B cell (primary cell): ENCODE measurements at regions not wholly inside any gene's neighbourhood (a gene's known extent, or its start where the extent isn't known, plus 50 kb on each side); places are given as distances from the start of the nearest gene placed in this dataset.

ENCODE experiments used
- ATAC-seq: fragments of 200-7000 bp; cut with Tn5 transposase; one replicate; pipeline ENCODE4 v1.10.0; 2021; ENCODE audit warnings: low read depth, mild to moderate bottlenecking, moderate number of reproducible peaks, moderate library complexity
- CTCF ChIA-PET: fragments of 350-600 bp; sonication (Branson Sonifier 250); formaldehyde crosslinking; loops from one replicate; lab custom pipeline; 2021; ENCODE audit warnings: antibody characterized with exemption, inconsistent platforms; lab: Charles Lee
- POLR2A ChIA-PET: fragments of 350-600 bp; sonication (Branson Sonifier 250); formaldehyde crosslinking; loops from one replicate; lab custom pipeline; 2021; ENCODE audit warnings: antibody characterized with exemption; lab: Charles Lee
- DNase-seq: peaks from one replicate; pipeline ENCODE4 v3.0.0; 2013
- H2AFZ ChIP-seq: 2 replicates; pipeline ENCODE4 v1.6.1; 2012; ENCODE audit warnings: mild to moderate bottlenecking, low read depth, low read length; ENCODE audit not compliant: insufficient read depth, poor library complexity, severe bottlenecking
- H3K27ac ChIP-seq, 2 donors: 1 replicate in 1 of 2; 2 replicates in 1 of 2; pipeline ENCODE4 v1.5.1; 2012 to 2013; ENCODE audit warnings: low read length in 2 of 2, mild to moderate bottlenecking in 2 of 2, moderate library complexity in 1 of 2
- H3K27me3 ChIP-seq, 4 experiments: fragments of 200-600 bp in 1 of 4; sonication (generic) in 1 of 4; replicated peaks in 1 of 4; 1 replicate in 2 of 4; 2 replicates in 2 of 4; pipeline versions ENCODE4 v1.6.1 to v1.7.0; 2013 to 2016; ENCODE audit warnings: low read length in 3 of 4, mild to moderate bottlenecking in 2 of 4, mixed read lengths in 1 of 4, moderate library complexity in 1 of 4; ENCODE audit not compliant: insufficient read depth in 4 of 4, control insufficient read depth in 3 of 4; ENCODE audit errors: control extremely low read depth in 1 of 4
- H3K36me3 ChIP-seq, 2 experiments: replicated peaks in 1 of 2; 1 replicate in 1 of 2; 2 replicates in 1 of 2; pipeline versions ENCODE4 v1.6.1 to v1.7.1; 2013; ENCODE audit warnings: low read length in 1 of 2; ENCODE audit not compliant: insufficient read depth in 2 of 2, control insufficient read depth in 1 of 2; ENCODE audit errors: control extremely low read depth in 1 of 2, extremely low read depth in 1 of 2
- H3K4me1 ChIP-seq, 2 donors: fragments of 200-600 bp in 1 of 2; sonication (generic) in 1 of 2; 1 replicate in 1 of 2; 2 replicates in 1 of 2; pipeline versions ENCODE4 v1.5.1 to v1.6.1; 2013 to 2017; ENCODE audit warnings: low read length in 2 of 2; ENCODE audit not compliant: control insufficient read depth in 2 of 2, insufficient read depth in 2 of 2
- H3K4me2 ChIP-seq: replicated peaks from 2 replicates; pipeline ENCODE3; 2012; ENCODE audit warnings: mild to moderate bottlenecking, low read depth, low read length; ENCODE audit not compliant: poor library complexity, severe bottlenecking
- H3K4me3 ChIP-seq, 5 experiments: fragments of 200-600 bp in 1 of 5; sonication (generic) in 1 of 5; 1 replicate in 3 of 5; 2 replicates in 2 of 5; pipeline versions ENCODE4 v1.5.1 to v1.7.0; 2011 to 2016; ENCODE audit warnings: low read length in 4 of 5, mild to moderate bottlenecking in 4 of 5, low read depth in 2 of 5, control low read depth in 1 of 5, moderate library complexity in 1 of 5; ENCODE audit not compliant: insufficient read depth in 1 of 5; ENCODE audit errors: control extremely low read depth in 1 of 5, extremely low read depth in 1 of 5
- H3K79me2 ChIP-seq: fragments of 200-600 bp; sonication (generic); one replicate; pipeline ENCODE4 v1.6.0; 2016; ENCODE audit warnings: low read length; ENCODE audit not compliant: control insufficient read depth, insufficient read depth
- H3K9ac ChIP-seq: fragments of 200-600 bp; sonication (generic); 2 replicates; pipeline ENCODE4 v1.6.1; 2017; ENCODE audit warnings: mild to moderate bottlenecking, low read length, moderate library complexity
- H3K9me3 ChIP-seq, 3 donors: one replicate each; pipeline versions ENCODE4 v1.6.1 to v1.7.1; 2013; ENCODE audit warnings: low read length in 2 of 3; ENCODE audit not compliant: control insufficient read depth in 2 of 3, insufficient read depth in 1 of 3; ENCODE audit errors: control extremely low read depth in 1 of 3
- H4K20me1 ChIP-seq: 2 replicates; pipeline ENCODE4 v1.6.0; 2012; ENCODE audit warnings: mild to moderate bottlenecking, low read length; ENCODE audit not compliant: insufficient read depth, control insufficient read depth, poor library complexity, severe bottlenecking
- H3K27ac Mint-ChIP-seq: one replicate; pipeline ENCODE4 v1.8.0; 2021; ENCODE audit warnings: mixed read lengths
- H3K27me3 Mint-ChIP-seq: one replicate; pipeline ENCODE4 v1.8.0; 2021; ENCODE audit warnings: mixed read lengths
- H3K4me1 Mint-ChIP-seq: one replicate; pipeline ENCODE4 v1.8.0; 2021; ENCODE audit warnings: mixed read lengths
- H3K4me3 Mint-ChIP-seq: one replicate; pipeline ENCODE4 v1.8.0; 2021; ENCODE audit warnings: mixed read lengths
- H3K9me3 Mint-ChIP-seq: one replicate; pipeline ENCODE4 v1.8.0; 2022; ENCODE audit warnings: mixed read lengths; ENCODE audit not compliant: insufficient read depth
- EZH2 ChIP-seq: IDR thresholded peaks from 2 replicates; pipeline ENCODE4 v1.6.1; 2012; ENCODE audit warnings: borderline replicate concordance, low read depth, mild to moderate bottlenecking, moderate library complexity, low read length; ENCODE audit not compliant: insufficient read depth, poor library complexity, severe bottlenecking
- WGBS: methylation state at CpG from one replicate; pipeline ENCODE4 v1.1.5; 2013; ENCODE audit warnings: missing lambda C conversion rate; ENCODE audit not compliant: insufficient coverage; 5-methylcytosine and 5-hydroxymethylcytosine counted together
- intact Hi-C: fragments of 100-400 bp; cut with micrococcal nuclease; formaldehyde crosslinking; loops from one replicate; pipeline ENCODE4 v1.10.0; 2022
- TF ChIP-seq, protein P1 (sequence below): fragments of 200-600 bp; IDR thresholded peaks from one replicate; pipeline ENCODE4 v1.8.0; 2022; ENCODE audit warnings: antibody characterized with exemption, mild to moderate bottlenecking

DNA sequence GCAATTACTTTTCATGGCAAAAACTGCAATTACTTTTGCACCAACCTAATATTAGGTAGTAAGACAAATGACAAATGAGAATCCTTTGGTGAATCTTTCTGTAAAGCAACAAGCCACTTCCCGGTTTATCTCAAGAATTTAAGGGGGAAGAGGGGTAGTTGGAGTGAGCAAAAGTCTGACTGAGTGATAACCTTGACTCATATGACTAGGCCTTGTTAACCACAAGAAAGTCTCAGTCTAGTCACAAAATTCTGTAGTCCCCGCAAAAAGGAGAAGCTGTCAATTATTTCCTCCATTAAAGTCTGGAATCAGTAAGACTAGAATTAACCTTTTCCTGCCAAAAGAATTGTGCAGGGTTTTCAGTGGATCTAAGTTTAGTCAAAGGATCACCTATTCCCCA, 72.2 kb upstream of the GNAO1 start:
- POLR2A ChIA-PET, result no interaction called here
- no peak overlapping the region for H3K27ac Mint-ChIP-seq
- H3K4me1 ChIP-seq, result peaks cover 11 to 17% of the 10 kb centered on the region in 2 donors
- CTCF ChIA-PET, result no interaction called here
- no peak overlapping the region for H3K4me3 ChIP-seq
- intact Hi-C loops, result no loop called here
- peaks cover 19% of the 10 kb centered on the region for H3K4me1 Mint-ChIP-seq
- no peak overlapping the region for H3K9ac ChIP-seq
- H3K27ac ChIP-seq, result no peak overlapping the region
- WGBS, result no CpG with 5 or more reads among the region's 2 CpGs
- H4K20me1 ChIP-seq, result no peaks in the 10 kb centered on the region
- no peaks in the 10 kb centered on the region for H3K27me3 Mint-ChIP-seq
- DNase-seq (peak; percentile 4), ATAC-seq (no peak)
- no peak for TF ChIP-seq EZH2
- TF ChIP-seq, protein P1, sequence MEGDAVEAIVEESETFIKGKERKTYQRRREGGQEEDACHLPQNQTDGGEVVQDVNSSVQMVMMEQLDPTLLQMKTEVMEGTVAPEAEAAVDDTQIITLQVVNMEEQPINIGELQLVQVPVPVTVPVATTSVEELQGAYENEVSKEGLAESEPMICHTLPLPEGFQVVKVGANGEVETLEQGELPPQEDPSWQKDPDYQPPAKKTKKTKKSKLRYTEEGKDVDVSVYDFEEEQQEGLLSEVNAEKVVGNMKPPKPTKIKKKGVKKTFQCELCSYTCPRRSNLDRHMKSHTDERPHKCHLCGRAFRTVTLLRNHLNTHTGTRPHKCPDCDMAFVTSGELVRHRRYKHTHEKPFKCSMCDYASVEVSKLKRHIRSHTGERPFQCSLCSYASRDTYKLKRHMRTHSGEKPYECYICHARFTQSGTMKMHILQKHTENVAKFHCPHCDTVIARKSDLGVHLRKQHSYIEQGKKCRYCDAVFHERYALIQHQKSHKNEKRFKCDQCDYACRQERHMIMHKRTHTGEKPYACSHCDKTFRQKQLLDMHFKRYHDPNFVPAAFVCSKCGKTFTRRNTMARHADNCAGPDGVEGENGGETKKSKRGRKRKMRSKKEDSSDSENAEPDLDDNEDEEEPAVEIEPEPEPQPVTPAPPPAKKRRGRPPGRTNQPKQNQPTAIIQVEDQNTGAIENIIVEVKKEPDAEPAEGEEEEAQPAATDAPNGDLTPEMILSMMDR, result no peak
- peaks cover 0 to 5% (median 0%) of the 10 kb centered on the region in 4 experiments for H3K27me3 ChIP-seq
- no peaks in the 10 kb centered on the region for H3K9me3 Mint-ChIP-seq
- H3K4me2 ChIP-seq, result no peak overlapping the region
- no peaks in the 10 kb centered on the region for H3K79me2 ChIP-seq
- H3K9me3 ChIP-seq, result no peaks in the 10 kb centered on the region
- no peaks in the 10 kb centered on the region for H3K36me3 ChIP-seq
- H3K4me3 Mint-ChIP-seq, result no peak overlapping the region
- no peak overlapping the region for H2AFZ ChIP-seq

DNA sequence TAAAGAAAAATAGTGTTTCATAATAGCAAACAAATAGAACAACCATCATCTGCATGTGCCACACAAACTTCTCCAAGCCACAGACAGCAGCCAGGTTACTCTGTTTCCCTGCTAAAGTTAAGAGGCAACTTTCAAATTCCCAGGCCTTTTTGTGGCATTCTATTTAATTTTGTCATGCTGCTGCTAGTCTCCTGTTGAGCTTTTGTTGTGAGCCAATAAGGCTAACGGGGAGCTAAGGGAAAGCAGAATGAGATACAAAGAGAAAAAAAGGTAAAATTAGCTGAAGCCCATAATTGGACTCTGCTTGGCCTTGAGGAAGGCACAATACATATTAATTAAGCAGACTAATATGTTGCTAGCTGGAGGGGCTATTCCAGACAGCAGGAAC, 74.7 kb upstream of the GNAO1 start:
- peaks cover 0 to 3% (median 0%) of the 10 kb centered on the region in 4 experiments for H3K27me3 ChIP-seq
- no peak for TF ChIP-seq EZH2
- TF ChIP-seq, protein P1, result no peak
- H3K36me3 ChIP-seq, result no peaks in the 10 kb centered on the region
- intact Hi-C loops, result no loop called here
- H3K9me3 Mint-ChIP-seq, result no peaks in the 10 kb centered on the region
- no peaks in the 10 kb centered on the region for H3K9me3 ChIP-seq
- H3K4me3 Mint-ChIP-seq, result no peak overlapping the region
- H3K4me3 ChIP-seq, result no peak overlapping the region
- peaks cover 7 to 13% of the 10 kb centered on the region in 2 donors for H3K4me1 ChIP-seq
- H3K27ac Mint-ChIP-seq, result no peak overlapping the region
- no peaks in the 10 kb centered on the region for H4K20me1 ChIP-seq
- no peak overlapping the region for H3K4me2 ChIP-seq
- H3K27me3 Mint-ChIP-seq, result peaks cover 6% of the 10 kb centered on the region
- H3K79me2 ChIP-seq, result no peaks in the 10 kb centered on the region
- H2AFZ ChIP-seq, result no peak overlapping the region
- ChIA-PET POLR2A (no interaction called here), CTCF (no interaction called here)
- H3K27ac ChIP-seq, result no peak overlapping the region
- ATAC-seq (no peak), DNase-seq (no peak)
- peaks cover 16% of the 10 kb centered on the region for H3K4me1 Mint-ChIP-seq
- WGBS, result 100% methylated on average over 1 of the region's 1 CpG
- no peak overlapping the region for H3K9ac ChIP-seq
